ENCODE measurements at regions not wholly inside any gene's neighbourhood (a gene's known extent, or its start where the extent isn't known, plus 50 kb on each side); places are given as distances from the start of the nearest gene placed in this dataset.
"Not testable (repeated sequence)": the region's sequence is repeated elsewhere in the genome, so short reads cannot be mapped to it uniquely, and the experiment has no call there.

- DNase-seq = not testable (repeated sequence)
These were observed 1414.8 kb upstream of the PCDH10 start for GRCh38 chr4:131734321-131734720.

DNA sequence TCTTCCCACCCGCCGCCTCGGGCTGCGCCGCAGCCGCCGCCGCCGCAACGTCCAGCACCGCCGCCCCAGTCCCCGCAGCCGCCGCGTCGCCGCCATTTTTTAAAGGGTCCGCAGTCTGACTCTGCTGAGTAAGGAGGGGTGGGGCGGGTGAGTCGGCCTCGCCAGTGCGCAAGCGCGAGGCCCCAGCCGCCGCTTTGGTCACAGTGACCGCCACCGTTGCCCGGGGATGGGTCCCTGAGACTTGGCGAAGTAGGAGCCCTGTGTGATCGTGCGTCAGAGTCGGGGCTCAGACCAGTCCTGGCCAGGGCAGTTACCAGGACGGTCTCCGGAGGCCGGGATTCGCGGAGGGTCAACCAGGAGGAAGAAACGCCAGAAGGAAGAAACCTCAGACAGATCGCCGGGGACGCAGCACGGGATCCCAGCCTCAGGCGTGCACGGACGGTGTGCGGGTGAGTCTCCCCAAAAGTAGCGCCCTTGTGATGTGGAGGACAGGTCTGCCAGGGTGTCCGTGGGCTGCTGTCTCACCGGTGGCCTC, 1414.2 kb upstream of the PCDH10 start:
- DNase-seq = not testable (repeated sequence)

DNA sequence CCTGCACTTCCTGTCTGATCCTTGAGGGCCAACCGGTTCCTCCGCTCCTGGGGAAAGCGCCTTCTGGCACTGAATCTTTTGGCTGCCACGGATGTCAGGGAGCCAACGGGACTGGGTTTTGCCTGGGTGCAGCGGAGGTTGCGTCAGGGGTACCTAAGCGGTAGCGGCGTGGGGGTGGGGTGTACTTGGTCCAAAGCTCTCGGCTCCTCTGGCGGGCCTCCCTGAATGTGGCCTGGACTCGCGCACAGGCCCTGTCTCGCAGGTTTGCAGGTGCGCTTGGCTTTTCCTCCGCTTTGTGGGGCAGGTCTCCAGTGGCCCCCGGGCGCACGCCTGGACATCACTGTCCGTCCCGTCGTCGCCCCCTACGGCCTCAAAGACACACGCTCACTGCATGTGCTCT, 1410.1 kb upstream of the PCDH10 start:
- DNase-seq = not testable (repeated sequence)

- DNase-seq = not testable (repeated sequence)
These were observed 1407.3 kb upstream of the PCDH10 start for GRCh38 chr4:131741836-131742235.

GRCh38 chr4:131742536-131743205, 1406.4 kb upstream of the PCDH10 start:
- DNase-seq = not testable (repeated sequence)

DNA sequence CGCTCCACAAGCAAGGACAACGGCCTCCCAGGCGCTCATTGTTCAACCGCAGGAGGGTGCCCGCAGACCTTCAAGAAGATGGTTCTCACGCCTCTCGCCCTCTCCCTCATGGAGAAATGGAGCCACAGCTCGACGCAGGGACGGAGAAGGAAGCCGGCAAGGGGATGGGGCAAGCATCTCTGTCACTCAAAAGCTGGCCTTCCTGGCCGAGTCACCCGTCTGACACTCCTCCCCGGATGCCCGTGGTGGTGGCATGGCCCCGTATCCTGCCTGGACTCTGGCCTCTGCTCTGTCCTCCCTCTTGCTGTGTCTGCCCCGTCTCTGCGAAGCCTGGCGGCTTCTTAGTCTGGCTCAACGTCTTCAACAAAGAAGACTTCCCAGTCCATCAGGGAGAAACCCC, 1405.7 kb upstream of the PCDH10 start:
- DNase-seq = not testable (repeated sequence)

GRCh38 chr4:131747203-131747602, 1401.9 kb upstream of the PCDH10 start:
- DNase-seq = not testable (repeated sequence)

- DNase-seq = not testable (repeated sequence)
These were observed 1399.9 kb upstream of the PCDH10 start for GRCh38 chr4:131749224-131749623.

- not testable (repeated sequence) for DNase-seq
These were observed 1399.1 kb upstream of the PCDH10 start for GRCh38 chr4:131750006-131750405.

DNA sequence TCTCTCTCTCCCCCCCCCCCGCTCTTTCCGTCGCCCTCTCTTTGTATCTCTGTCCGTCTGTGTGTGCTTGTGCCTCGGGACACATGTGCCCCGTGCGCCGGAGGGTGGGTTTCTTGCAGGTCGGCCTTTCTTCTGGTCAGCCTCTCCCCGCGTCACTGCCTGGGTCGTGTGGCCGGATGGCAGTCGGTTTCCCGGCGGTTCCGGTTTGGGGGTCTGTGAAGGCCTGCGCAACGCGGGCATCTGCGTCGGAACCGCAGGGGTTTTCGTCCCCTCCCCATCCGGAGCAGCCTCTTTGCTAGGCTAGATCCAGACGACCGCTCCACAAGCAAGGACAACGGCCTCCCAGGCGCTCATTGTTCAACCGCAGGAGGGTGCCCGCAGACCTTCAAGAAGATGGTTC, 1398.6 kb upstream of the PCDH10 start:
- DNase-seq = not testable (repeated sequence)

- DNase-seq = not testable (repeated sequence)
These were observed 1386.9 kb upstream of the PCDH10 start for GRCh38 chr4:131762234-131762633.

GRCh38 chr4:131764730-131765129, 1384.4 kb upstream of the PCDH10 start:
- DNase-seq = no peak

- DNase-seq = not testable (repeated sequence)
These were observed 1374.7 kb upstream of the PCDH10 start for GRCh38 chr4:131774382-131774781.

- DNase-seq = not testable (repeated sequence)
These were observed 1338.5 kb upstream of the PCDH10 start for GRCh38 chr4:131810565-131810964.
